D721Med (cell line): ENCODE measurements at regions not wholly inside any gene's neighbourhood (a gene's known extent, or its start where the extent isn't known, plus 50 kb on each side); places are given as distances from the start of the nearest gene placed in this dataset.
"Not testable (repeated sequence)": the region's sequence is repeated elsewhere in the genome, so short reads cannot be mapped to it uniquely, and the experiment has no call there.

Experiments used
- DNase-seq: peaks from one replicate; pipeline ENCODE4 v3.0.0; 2011; ENCODE audit warnings: low spot score; ENCODE audit not compliant: insufficient read length
- FAIRE-seq: peaks from 2 replicates; lab custom pipeline; 2011; peaks lifted over from hg19 to GRCh38; lab: Jason Lieb, UNC
- CTCF ChIP-seq: IDR thresholded peaks from 2 replicates; pipeline ENCODE4 v1.5.1; 2012; ENCODE audit warnings: mild to moderate bottlenecking, control low read depth; ENCODE audit not compliant: insufficient read depth; ENCODE audit errors: missing control alignments

DNA sequence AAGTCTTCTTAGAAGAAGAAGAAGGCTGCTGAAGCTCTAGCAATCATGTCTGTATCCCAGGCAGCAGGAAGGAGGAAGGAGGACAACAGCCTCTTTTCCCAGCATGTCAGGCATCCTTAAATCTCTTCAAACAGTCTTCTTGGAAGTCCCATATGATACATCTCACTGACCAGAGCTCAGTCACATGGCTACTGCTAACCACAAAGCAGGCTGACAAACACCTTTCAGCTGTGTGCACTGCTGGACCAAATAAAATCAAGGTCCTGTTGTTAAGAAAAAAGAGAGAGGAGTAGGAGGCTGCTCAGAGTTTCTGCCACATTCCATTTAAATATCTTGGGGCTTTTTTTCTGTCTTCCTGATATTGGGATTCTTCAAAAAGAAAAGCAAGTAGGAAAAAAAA is 203.4 kb upstream of the PELI2 start:
- no peak for DNase-seq
- no peak for FAIRE-seq
- TF ChIP-seq CTCF: no peak

- no peak for TF ChIP-seq CTCF
- DNase-seq (no peak), FAIRE-seq (no peak)
Measured at GRCh38 chr14:55915456-55915855, 202.8 kb upstream of the PELI2 start.

GRCh38 chr14:55919800-55920199 is 198.4 kb upstream of the PELI2 start:
- not testable (repeated sequence) for FAIRE-seq, DNase-seq

- TF ChIP-seq CTCF: no peak
- DNase-seq (no peak), FAIRE-seq (no peak)
Measured at GRCh38 chr14:55921511-55921910, 196.7 kb upstream of the PELI2 start.

GRCh38 chr14:55926007-55926406 is 192.2 kb upstream of the PELI2 start:
- DNase-seq (no peak), FAIRE-seq (no peak)
- no peak for TF ChIP-seq CTCF

DNA sequence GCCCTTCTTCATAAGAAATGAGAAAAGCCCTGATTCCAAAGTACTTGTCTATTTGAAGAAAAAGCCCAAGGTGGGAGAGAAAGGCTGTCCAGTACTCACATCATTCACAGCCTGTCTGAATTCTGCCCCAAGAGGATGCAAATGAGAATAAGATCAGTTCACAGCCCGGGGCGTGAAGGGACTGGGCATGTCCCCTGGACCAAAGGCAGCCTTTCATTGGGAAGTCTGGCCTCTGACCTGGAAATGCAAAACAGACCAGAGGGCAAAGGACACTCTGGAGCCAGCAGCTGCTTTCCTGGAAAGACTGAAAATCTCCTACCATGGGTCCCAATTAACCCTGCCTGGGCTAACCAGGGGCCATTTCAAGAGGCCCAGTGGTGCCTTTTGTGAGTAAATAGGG is 191.2 kb upstream of the PELI2 start:
- no peak for DNase-seq
- no peak for FAIRE-seq
- TF ChIP-seq CTCF: no peak

DNA sequence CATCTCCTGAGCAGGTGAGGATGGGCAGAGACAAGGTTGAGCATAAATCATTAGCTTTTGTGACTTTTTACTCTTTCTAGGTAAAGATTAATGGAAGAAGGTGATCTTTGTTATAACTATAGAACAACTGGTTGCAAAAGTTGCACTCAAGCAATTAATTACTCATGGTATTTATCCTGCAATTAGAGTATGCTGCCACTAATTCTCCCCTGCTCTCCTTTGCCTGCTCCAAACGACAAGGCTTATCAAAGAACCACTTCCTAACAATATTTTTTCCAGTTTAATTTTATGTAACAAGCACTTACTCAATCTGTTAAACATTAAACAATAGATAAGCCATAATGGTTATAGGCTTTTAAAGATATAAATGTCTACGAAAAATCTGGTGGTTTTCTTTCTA is 189.9 kb upstream of the PELI2 start:
- DNase-seq (no peak), FAIRE-seq (no peak)
- no peak for TF ChIP-seq CTCF

GRCh38 chr14:55929136-55929535 is 189.1 kb upstream of the PELI2 start:
- DNase-seq: no peak
- TF ChIP-seq CTCF: no peak
- no peak for FAIRE-seq
